Mucosa of stomach (tissue), 1 donor: ENCODE measurements at regions not wholly inside any gene's neighbourhood (a gene's known extent, or its start where the extent isn't known, plus 50 kb on each side); places are given as distances from the start of the nearest gene placed in this dataset.

Experiments used
- H3K27me3 ChIP-seq: one replicate; pipeline ENCODE4 v1.7.0; 2013; ENCODE audit warnings: mild to moderate bottlenecking, low read length; ENCODE audit not compliant: control insufficient read depth, insufficient read depth
- H3K36me3 ChIP-seq: one replicate; pipeline ENCODE4 v1.7.0; 2013; ENCODE audit warnings: low read length; ENCODE audit not compliant: control insufficient read depth, insufficient read depth
- H3K4me1 ChIP-seq: one replicate; pipeline ENCODE4 v1.7.0; 2013; ENCODE audit warnings: mild to moderate bottlenecking, low read length; ENCODE audit not compliant: control insufficient read depth, insufficient read depth
- H3K4me3 ChIP-seq: one replicate; pipeline ENCODE4 v1.7.0; 2013; ENCODE audit warnings: low read length
- H3K9ac ChIP-seq: one replicate; pipeline ENCODE4 v1.7.0; 2013; ENCODE audit warnings: mild to moderate bottlenecking, low read length, moderate library complexity
- H3K9me3 ChIP-seq: one replicate; pipeline ENCODE4 v1.7.0; 2013; ENCODE audit warnings: mild to moderate bottlenecking, low read length, moderate library complexity; ENCODE audit not compliant: control insufficient read depth
- donor health status: Pancreatic carcinoma.

DNA sequence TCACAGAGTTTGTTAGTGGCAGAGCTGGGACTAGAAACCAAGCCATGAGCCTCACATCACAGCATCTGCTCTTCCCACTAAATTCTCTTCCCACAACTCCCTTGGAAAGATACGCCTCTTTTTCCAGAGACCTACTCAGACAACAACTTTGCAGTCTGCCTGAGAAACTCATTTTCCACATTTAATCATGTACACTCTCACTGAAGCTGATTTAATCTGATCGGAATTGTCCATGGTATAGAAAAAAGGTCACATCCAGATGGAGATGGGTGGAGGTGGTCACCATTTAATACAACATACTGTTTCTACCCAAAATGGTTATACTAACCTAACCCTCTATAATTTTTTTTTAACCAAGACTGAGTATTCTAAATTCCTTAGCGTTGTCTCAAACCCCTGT lies 366.2 kb downstream of the ENC1 start:
- Histone ChIP-seq H3K27me3 (no peaks in the 10 kb centered on the region), H3K4me1 (no peaks in the 10 kb centered on the region), H3K36me3 (no peaks in the 10 kb centered on the region), H3K4me3 (no peak overlapping the region), H3K9ac (no peak overlapping the region), H3K9me3 (no peaks in the 10 kb centered on the region)

DNA sequence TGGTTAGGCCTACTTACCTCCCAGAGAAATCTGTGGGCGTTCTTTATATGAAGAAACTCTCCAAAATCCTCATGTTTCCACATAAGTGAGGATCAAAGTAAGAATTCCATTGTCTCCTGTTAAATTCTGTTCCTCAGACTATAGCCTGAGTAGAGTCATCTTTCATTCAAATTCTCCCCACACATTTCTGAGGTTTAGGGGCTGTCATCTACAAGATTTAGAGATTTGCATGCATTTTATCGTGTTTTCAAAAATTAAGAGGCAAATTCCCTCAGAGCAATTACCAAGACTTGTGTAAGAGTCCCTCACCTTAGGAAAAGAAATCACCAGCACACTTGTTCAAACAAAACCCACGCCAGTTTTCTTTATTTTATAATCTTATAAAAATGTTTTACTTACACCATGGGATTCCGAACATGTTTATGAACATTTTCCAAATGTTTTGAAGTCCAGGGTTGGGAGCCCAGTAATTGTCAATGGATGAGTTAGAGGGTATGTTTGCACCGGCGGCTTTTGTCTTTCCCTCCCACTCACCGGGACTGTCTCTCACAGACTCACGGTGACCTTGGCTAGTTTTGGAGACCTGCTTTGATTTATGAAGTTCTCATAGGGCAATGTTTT lies 367.6 kb downstream of the ENC1 start:
- H3K9ac ChIP-seq: no peak overlapping the region
- no peaks in the 10 kb centered on the region for H3K4me1 ChIP-seq
- no peaks in the 10 kb centered on the region for H3K9me3 ChIP-seq
- H3K4me3 ChIP-seq: no peak overlapping the region
- H3K27me3 ChIP-seq: no peaks in the 10 kb centered on the region
- H3K36me3 ChIP-seq: no peaks in the 10 kb centered on the region

DNA sequence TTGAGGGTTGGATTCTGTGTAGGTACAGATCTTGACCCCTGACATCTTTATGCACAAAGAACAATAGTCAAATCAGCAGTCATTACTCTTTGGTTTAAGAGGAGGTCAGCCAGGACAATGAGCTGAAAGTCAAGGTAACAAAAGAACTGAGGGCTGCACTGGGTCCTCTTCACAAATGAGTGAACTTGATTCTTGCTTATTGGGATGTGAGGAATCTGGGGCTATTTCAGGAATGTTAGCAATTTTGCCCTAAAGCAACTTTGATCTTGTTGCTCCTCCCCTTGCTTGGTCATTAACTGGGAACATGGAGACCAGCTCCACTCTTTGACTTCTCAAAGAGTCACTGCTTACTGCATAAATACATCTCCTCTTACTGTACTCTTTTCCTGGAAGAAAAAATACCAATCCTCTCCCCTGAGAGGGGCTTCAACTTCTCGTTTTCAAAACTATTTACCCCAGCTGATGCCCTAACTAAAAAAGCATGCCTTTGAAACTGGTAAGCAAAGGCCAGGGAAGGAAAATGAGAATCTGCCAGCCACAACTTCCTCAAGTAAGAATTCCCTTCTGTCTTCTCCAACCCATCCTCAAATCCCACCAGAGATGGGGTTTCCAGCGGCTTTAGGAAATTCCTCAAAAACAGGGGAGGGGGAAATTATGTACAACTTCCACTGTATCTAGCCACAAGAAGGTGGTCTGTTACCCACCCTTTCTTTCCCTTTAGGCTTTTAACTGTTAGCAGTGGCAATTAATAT lies 368.3 kb downstream of the ENC1 start:
- no peak overlapping the region for H3K9ac ChIP-seq
- no peaks in the 10 kb centered on the region for H3K9me3 ChIP-seq
- H3K36me3 ChIP-seq: no peaks in the 10 kb centered on the region
- H3K4me3 ChIP-seq: no peak overlapping the region
- H3K27me3 ChIP-seq: no peaks in the 10 kb centered on the region
- H3K4me1 ChIP-seq: no peaks in the 10 kb centered on the region

DNA sequence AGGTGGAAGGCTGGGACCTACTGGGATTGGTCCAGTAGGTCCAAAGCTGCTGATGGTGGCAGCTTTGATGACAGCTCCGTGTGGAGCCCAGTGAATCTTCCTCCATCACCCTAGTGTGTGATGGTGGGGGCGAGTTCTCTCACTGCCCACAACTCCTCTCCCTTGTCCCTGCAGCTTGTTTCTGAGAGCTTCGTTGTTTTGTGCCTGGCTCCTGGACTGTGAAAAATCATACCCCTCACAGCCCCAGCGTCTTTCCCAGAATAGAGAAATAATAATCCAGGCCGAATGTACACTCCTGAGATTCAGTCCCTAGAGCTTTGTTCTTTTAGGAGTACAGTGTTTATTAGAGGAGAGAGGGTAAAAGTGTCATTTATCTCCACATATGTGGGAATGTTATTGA lies 372.2 kb downstream of the ENC1 start:
- no peak overlapping the region for H3K4me3 ChIP-seq

DNA sequence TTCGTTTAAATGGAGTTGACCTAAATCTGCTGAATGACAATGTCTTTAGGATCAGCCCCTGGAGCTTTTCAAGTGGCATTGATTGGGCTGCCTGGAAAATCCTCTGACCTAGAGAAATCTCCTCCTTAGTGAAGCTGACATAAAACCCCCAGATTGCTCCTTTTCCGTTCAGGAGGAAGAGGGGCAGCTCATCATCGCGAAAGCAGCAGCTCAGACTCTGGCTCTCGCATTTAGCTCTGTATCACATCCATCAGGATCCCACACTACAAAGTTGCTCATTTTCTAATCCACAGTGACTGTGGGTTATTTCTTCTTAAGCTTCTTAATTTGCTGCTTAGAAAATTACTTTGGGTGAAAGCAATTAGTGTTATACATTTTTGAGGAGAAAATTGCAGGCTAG lies 373.7 kb downstream of the ENC1 start:
- Histone ChIP-seq H3K27me3 (no peaks in the 10 kb centered on the region), H3K4me3 (no peak overlapping the region), H3K36me3 (no peaks in the 10 kb centered on the region), H3K4me1 (no peaks in the 10 kb centered on the region), H3K9ac (no peak overlapping the region), H3K9me3 (no peaks in the 10 kb centered on the region)

More for the DNA sequence above, 372.2 kb downstream of the ENC1 start:
- Histone ChIP-seq H3K36me3 (no peaks in the 10 kb centered on the region), H3K9me3 (no peaks in the 10 kb centered on the region), H3K9ac (no peak overlapping the region), H3K27me3 (no peaks in the 10 kb centered on the region), H3K4me1 (no peaks in the 10 kb centered on the region)

DNA sequence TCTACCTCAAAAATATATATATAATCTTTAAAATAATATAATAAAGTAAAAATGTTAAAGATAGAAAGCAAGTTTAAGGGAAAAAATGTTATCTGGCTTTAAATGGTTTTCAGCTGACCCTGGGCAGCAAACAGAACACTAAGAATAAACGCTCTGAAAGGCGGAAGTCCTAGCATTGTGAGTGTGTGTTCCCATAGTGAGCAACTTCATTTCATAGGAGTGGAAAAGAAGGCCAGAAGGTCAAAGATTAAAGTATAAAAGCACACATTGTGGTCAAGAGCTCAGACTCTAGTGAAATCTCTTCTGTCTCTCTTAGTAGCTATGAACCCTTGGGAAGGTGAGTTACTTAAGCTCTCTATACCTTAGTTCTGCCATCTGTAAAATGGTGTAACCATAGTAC lies 374.4 kb downstream of the ENC1 start:
- H3K4me3 ChIP-seq: no peak overlapping the region
- no peak overlapping the region for H3K9ac ChIP-seq
- H3K4me1 ChIP-seq: no peaks in the 10 kb centered on the region
- no peaks in the 10 kb centered on the region for H3K9me3 ChIP-seq
- no peaks in the 10 kb centered on the region for H3K27me3 ChIP-seq
- no peaks in the 10 kb centered on the region for H3K36me3 ChIP-seq

DNA sequence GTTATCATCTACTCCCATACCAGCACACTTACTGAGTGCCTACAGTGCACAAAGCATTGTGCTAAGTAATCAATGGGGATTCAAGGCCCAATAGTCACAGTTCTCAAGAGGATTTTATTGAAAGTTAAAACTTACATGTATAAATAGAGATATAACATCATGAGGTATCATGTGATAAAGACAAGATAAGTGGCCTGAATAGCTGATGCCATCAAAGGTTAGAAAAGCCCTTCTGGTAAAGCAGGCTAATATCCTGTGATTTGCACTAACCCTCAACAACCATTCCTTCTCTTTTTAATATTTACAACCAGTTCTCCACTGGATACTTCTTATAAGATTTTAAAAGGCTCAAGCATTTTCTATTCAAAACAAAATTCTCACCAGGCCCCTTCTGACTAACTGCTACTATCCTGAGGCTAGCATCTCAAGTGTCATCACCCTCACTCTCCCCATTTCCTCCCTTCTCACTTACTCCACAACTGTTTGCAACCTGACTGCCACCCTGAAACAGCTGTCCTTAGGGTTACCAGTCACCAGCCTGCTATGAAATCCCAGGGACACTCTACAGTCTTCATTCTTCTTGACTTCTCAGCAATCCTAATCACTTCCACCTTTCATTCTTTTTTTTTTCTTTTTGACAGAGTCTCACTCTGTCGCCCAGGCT lies 377.9 kb downstream of the ENC1 start:
- H3K9me3 ChIP-seq: no peaks in the 10 kb centered on the region
- H3K4me3 ChIP-seq: no peak overlapping the region
- no peak overlapping the region for H3K9ac ChIP-seq
- H3K4me1 ChIP-seq: peaks cover 8% of the 10 kb centered on the region
- H3K27me3 ChIP-seq: no peaks in the 10 kb centered on the region
- no peaks in the 10 kb centered on the region for H3K36me3 ChIP-seq

DNA sequence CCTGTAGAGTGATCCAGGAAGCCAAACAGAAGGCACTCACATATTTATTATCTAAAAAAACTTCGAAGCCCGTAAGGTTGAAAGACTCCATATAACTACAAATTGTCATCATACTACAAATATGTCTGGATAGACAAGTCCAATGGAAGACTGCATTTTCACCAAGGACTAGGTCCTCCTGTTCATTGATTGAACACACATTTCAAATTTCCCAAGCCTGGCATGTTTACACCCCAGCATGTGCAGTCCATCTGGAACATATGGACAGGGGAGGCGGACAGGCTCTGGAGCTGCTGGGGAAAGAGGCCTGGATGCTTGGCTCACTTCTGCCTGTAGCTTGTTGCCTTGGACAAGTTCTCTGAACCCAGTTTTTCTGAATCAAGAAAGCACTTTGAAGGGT lies 378.7 kb downstream of the ENC1 start:
- H3K4me3 ChIP-seq: no peak overlapping the region
- H3K36me3 ChIP-seq: no peaks in the 10 kb centered on the region
- H3K4me1 ChIP-seq: peaks cover 16% of the 10 kb centered on the region
- H3K9ac ChIP-seq: no peak overlapping the region
- H3K9me3 ChIP-seq: no peaks in the 10 kb centered on the region
- no peaks in the 10 kb centered on the region for H3K27me3 ChIP-seq

DNA sequence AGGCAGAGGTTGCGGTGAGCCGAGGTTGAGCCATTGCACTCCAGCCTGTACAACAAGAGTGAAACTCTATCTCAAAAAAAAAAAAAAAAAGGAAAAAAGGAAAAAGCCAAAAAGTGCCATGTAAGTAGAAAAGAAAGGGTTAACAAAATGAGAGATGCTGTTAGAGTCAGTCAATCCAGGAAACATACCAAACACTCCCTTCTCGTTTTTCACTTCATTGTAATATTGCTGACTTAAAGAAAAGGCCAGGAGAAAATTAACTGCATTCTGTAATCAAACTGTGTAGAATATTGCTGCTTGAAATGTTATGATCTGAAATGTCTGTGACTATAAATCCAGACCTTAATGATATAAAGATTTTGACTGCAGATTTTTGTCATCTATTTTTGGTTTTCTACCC lies 379.1 kb downstream of the ENC1 start:
- Histone ChIP-seq H3K27me3 (no peaks in the 10 kb centered on the region), H3K4me3 (no peak overlapping the region), H3K36me3 (no peaks in the 10 kb centered on the region), H3K9ac (no peak overlapping the region), H3K4me1 (peaks cover 16% of the 10 kb centered on the region), H3K9me3 (no peaks in the 10 kb centered on the region)

DNA sequence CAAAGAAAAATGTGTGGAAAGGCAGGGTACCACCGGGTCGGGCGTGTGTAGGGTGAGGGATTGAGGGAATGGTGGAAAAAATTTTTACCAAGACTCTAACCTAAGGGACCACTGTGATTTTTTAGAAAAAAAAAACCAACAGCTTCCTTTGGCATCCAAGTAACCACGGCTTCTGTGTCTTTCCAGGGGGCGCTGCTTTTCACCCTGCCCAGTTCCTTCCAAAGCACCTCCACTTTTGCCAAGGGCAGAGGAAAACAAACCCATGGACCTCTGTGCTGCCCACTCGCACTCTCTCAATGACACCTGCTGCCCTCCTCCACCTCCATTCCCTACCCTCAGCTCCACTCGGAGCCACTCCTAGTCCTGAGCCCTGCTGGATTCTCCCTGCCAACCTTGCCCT lies 381.0 kb downstream of the ENC1 start:
- no peak overlapping the region for H3K4me3 ChIP-seq
- no peaks in the 10 kb centered on the region for H3K9me3 ChIP-seq
- H3K27me3 ChIP-seq: no peaks in the 10 kb centered on the region
- no peak overlapping the region for H3K9ac ChIP-seq
- H3K4me1 ChIP-seq: peaks cover 16% of the 10 kb centered on the region
- H3K36me3 ChIP-seq: no peaks in the 10 kb centered on the region

DNA sequence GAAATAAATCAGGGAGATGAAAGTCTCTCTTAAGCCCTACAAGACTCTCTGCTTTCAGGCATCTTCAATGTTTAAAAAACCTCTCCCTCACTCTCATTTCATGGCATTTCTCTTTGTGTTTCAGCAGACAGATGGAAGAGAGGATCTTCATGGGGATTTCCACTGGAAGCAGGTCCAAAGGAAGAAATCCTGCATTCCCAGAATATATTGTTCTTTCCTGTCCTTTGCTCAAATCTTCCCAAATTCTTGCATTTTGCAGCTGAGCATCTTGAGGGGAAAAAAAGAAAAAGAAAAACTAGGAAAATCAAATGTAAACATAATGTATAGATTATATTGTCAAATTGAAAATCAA lies 382.2 kb downstream of the ENC1 start:
- no peaks in the 10 kb centered on the region for H3K27me3 ChIP-seq
- no peaks in the 10 kb centered on the region for H3K36me3 ChIP-seq
- no peaks in the 10 kb centered on the region for H3K9me3 ChIP-seq
- peaks cover 16% of the 10 kb centered on the region for H3K4me1 ChIP-seq
- no peak overlapping the region for H3K4me3 ChIP-seq
- H3K9ac ChIP-seq: peak overlapping the region; percentile 36

DNA sequence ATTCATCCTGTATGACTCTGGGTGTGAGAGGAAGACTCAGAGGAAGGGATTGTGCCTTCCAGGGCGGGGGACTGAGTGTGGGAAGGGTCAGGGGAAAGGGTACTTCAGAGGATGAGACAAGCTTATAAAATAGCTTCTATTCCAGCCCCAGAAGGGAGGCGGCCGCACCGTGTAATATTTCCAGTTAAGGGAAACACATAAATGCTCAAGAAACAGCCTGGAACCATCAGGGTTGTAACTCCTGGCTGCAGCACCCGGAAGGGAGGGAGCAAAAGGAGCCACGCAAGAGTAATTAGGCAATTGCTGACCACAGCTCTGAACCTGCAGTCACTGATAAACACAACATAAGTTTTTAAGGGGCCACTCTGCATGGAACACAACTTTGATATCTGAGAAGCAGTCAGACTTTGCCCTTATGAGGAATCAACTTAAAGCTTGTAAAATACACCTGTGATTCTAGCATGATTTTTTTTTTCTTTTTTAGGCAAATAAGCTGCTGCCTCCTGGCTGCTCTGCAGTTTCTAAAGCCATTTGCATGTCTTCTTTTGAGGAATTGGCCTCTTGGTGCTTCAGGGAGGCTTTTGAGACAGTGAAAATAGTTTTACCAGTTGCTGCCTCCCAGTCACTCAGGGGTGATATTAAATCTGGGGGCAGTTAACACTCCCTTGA lies 382.7 kb downstream of the ENC1 start:
- Histone ChIP-seq H3K4me1 (peaks cover 16% of the 10 kb centered on the region), H3K27me3 (no peaks in the 10 kb centered on the region), H3K36me3 (no peaks in the 10 kb centered on the region), H3K9ac (peak overlapping the region; percentile 36), H3K4me3 (no peak overlapping the region), H3K9me3 (no peaks in the 10 kb centered on the region)
